NCI-H526 (cell line): ENCODE measurements at regions not wholly inside any gene's neighbourhood (a gene's known extent, or its start where the extent isn't known, plus 50 kb on each side); places are given as distances from the start of the nearest gene placed in this dataset.
"Not testable (repeated sequence)": the region's sequence is repeated elsewhere in the genome, so short reads cannot be mapped to it uniquely, and the experiment has no call there.

Source experiments
- DNase-seq, 2 experiments: peaks; one replicate each; lab custom pipeline; 2025; lab: John Stamatoyannopoulos, UW

DNA sequence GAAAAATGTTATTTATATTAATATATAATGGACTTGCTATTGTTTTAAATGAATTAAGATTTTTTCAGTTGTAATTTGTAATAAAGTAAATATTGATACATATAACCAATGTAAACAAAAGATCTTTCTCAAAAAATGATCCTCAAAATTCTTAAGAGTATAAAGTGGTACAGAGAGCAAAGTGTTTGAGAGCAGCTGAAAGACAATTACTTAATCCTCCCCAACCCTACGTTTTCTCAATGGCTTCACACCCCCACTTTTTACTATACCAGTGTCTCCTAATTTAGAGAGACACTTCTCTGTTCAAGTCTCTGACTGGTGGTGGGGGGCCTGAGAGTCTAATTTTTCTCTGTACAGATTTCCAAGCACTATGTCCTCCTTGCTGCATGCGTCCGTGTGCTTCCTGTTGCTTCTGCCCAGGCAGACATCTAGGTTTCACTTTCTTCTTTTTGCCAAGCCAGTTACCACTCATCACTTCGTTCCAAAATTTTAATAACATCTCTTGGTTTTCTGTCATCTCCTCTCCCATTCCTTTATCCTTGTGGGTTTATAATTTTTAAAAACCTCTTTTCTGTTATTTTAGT lies 276.3 kb upstream of the DNAJC19 start:
- DNase-seq: no peak

DNA sequence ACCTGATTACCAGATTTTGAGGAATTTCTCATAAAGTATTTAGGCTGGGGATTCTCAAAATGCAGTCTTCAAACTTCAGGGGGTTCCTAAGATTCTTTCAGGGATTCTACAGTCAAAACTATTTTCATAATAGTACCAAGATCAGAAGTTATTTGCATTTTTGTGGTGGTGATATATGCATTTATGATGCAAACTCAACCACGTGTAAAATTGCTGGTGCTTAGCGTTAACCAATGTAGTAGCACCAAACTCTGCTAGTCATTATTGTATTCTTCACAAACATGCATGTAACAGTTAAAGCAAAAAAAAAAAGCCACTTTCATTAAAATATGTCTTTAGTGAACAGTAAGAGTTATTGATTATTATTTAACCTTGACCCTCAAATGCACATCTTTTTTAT lies 274.9 kb upstream of the DNAJC19 start:
- DNase-seq: no peak

DNA sequence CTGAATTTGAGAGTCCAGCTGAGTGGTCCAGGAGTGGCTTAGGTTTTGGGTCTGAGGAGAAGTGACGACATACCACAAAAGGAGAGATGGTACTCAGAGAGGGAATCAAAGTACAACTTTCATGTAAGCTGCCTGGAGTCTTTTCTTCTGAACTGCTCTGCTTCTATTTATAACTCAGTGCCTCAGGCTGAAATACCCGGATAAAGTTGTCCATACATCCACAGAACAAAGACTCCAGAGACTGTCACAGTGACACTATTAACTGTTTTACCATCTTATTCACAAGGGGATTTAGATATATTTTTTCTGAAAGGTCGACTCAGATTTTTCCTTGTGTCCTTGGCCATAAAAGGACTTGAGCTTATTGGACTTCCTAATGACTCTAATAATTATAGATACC lies 264.3 kb upstream of the DNAJC19 start:
- no peak for DNase-seq

DNA sequence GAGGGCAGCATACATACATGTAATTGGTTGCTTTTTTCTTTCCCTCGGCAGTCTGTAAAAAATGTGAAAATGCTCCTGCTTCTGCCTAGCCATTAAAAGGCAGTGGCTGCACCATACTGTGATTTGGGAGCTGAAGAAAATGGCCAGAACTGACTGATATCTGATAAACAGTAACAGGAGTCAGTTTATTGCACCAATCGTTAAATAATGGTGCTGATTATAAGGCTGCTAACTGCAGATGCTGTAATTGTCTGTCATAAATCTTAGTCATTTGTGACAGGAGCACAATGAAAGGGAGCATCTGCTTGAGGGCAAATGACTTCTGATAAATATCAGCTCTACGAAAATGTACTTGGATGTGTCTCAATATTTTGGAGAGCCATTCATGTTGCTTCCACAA lies 263.1 kb upstream of the DNAJC19 start:
- no peak for DNase-seq

DNA sequence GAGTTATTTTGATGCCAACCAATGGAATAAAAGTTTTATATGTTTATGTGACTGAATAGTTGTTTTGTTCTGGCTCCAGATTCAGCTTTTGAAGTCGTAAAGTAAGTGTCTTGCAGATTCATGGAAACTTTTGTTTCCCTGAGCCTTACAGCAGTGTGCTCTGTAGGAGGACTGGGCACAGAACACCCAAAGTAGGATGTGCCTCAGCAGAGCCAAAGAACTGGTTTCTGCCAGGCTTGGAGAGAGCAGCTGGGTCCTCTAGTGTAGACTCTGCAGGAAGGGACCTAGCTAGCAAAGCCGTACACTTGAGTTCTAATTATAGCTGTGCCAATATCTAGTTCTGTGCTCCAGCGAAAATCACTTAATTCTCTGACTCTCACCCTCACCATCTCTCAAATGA lies 261.2 kb upstream of the DNAJC19 start:
- no peak for DNase-seq

DNA sequence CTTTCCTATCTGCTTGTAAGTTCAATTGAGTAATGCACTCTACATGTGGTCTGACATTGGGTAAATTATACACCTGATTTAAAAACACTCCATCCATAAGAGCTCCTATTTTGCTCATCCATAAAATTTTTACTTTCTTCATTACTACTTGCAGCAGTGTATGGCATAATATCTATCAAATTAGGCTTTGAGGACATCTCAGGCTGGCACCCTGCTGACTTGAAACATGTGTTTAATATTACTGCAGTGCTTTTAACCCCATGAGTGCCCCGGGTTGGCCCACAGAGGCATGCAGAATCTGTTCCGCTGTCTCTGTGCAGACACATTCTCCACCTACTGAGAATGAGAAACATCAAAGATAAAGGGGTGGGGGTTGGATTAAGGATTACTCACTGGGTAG lies 249.9 kb upstream of the DNAJC19 start:
- no peak for DNase-seq

DNA sequence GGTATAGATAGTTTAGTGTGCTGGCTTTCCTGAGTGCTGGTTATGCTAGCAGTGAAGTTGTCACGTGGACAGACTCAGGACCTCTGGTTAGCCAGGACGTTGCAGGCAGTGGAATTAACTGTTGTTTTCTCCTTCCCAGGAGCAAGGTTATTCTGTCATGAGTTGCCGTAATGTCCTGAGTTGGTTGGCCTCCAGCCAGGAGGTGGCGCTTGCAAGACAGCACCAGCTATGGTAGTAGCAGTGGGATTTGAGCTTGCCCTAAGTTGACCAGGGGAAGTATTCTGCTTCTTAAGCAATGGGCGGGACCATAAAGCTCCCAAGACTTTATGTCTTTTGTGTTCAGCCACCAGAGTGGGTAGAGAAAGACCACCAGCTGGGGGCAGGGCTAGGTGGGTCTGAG lies 240.7 kb upstream of the DNAJC19 start:
- DNase-seq: no peak

DNA sequence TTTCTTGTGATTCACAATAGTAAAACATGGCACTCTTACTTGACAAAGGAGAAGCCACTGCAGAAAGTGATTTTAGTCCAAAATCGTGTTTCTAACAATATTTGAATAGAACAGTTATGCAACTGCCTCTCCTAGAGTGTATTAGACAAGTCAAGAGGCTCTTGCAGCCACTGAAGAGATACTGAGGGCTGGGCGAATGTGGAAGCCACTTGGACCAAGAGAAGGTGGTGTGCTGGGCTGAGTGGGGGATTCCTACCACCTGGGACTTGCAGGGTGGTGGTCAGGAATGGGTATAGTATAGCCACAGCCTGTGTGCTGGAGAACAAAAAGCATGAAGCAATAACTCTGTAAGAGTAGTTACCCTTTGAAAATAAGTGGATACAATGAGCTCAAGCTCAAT lies 223.8 kb upstream of the DNAJC19 start:
- no peak for DNase-seq

DNA sequence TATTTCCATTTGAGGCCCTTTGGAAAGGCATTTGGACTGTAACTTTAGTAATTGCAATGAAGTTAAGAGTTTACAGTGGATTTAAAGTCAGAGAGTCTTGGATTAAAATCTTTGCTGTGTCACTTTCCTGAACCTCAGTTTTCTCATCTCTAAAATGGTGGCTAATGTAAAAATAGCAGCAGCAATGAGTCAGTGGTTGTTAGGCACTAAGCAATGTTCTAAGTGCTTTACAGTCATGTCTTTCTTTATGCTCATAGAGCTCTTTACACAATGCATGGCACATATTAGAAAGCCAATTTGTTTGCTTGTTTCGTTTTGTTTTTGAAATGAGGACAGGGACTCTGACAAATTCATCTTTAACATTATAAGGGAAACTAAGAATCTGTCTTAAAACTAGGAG lies 222.7 kb upstream of the DNAJC19 start:
- no peak for DNase-seq

DNA sequence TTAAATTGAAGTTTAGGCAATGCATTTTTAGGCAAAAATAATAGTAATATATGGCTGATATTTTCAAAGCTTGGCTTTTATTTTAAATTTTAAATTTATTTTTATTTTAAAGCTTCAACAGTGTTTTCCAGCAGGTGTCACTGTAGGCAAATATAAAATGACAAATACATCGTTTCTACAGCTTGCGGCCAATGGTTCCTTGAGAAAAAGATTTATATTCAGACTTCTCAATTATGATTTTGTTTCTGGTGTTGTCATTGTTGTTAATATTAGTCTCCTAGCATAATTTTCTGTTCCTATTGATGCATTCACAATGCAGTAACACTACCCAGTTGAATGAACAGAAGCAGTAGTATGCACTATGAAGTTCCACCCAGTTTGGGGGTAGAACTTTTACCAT lies 220.7 kb upstream of the DNAJC19 start:
- DNase-seq: peak in 1 of 2 experiments; percentile 20

DNA sequence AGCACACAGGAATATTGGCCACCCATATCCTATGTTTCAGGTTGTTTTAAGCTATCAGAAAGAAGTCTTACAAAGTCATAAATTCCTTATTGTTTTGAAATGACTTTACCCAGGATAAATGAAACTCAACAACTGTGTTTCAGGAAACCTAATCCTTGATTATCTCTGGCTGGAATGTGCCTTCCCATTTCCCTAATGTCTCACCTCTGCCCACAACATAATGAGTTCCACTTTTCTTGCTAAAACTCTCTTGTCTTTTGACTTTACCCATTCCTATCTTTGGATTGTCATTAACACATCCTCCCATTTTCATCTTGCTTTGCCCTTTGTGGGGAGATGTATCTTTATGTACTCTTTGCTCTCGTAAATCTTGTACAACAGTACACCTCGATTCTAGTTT lies 200.0 kb upstream of the DNAJC19 start:
- DNase-seq: no peak

DNA sequence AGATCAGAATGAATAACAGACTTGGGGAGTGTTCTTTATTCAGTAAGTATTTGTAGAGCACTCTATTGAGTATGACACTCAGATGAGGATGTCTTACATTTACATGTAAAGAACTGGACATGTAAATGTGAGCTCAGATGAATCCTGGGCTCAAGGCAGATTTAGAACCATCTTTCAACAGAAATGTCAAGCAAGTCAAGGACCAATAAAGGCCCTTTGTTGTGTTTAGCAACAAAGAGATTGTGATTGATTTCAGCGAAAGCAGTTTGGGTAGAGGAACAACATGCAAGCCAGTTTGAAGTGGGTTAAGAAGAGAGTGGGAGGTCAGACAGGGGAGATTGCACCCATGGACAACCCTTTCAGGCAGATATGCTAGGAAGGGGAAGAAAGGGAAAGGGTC lies 194.2 kb upstream of the DNAJC19 start:
- no peak for DNase-seq

DNA sequence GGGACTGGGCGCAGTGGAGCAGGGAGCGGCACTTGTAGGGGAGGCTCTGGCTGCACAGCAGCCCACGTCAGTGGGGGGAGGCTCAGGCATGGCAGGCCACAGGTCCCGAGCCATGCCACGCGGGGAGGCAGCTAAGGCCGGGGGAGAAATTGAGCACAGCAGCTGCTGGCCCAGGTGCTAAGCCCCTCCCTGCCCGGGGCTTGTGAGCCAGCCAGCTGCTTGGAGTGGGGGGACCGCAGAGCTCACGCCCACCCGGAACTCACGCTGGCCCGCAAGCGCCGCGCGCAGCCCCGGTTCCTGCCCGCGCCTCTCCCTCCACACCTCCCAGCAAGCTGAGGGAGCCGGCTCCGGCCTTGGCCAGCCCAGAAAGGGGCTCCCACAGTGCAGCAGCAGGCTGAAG lies 193.5 kb upstream of the DNAJC19 start:
- not testable (repeated sequence) for DNase-seq

DNA sequence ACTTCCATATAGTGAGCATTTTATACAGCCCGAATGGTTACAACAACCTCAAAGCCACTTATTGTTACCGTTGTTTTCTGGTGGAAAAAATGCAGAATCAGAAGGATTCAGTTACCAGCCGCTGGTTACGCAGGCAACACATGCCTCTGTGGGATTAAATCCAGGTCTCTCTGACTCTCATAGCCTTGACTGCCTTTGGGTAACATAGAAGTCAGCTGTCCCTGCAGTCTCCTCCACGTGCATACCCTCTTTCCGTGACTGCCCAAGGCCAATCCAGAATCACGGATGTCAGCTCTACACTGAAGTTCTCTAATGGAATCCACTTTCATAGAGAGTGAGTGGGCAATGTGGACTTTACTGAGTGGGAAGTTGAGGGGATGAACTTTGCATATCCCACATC lies 189.5 kb upstream of the DNAJC19 start:
- no peak for DNase-seq

DNA sequence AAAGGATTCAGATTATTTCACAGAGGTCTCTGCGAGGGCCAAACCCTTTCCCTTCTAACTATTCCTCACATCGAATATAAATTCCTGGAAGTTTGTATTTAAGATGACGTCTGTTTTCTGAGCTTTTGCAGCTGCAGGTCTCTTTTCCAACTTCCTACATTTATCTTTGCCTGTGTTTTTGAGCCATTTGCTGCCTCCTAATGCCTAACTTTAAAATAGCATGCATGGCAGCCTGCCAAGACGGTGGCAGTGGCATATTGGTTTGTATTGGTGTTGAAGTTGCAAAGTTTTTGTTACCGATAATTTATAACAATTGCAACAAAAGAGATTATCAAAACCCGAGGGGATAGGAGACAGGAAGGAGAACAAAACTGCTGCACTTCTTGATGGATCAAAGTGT lies 187.1 kb upstream of the DNAJC19 start:
- DNase-seq: peak in 1 of 2 experiments; percentile 32

DNA sequence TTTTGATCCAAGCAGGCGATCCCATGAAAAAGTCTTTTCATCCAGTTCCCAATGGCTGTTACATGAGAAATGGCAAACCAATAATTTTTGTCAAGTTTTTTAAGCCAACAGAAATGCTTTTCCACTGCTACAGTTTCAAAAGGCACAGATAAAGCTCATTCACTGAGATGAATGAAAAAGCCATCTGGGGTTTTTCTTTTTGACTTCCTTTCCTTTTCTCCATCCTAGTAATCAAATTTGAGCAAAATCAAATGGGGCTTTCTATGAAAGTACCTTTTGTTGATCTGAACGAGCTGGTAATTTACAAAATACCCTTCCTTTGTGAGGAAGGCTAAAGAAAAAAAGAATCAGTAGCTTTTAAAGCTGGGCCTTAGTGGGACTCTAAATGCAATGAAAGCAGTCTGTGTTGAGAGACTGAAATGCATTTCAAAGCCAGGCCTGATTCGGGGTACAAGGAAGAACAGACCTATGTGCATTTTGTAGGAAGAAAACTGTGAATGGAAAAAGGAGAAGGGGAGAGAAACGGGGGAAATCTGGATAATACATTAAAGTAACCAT lies 185.2 kb upstream of the DNAJC19 start:
- DNase-seq: no peak

DNA sequence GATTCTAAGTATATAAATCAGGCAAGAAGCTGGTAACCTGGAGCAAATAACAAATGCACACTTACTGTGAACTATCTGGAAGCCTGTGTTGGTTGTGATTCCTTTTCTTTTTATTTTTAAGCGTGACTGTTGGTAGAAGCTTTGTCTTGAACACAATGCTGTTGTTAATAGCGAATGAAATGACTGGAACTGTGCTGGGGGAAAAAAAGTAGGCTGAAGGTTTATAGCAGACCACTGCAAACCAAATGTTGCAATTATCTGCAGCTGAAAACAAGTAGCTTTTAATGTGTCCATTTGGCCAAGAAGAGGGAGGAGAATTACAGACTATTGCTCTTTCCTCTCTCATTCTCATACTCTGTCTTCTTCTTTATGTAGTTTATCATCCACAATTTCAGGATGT lies 184.5 kb upstream of the DNAJC19 start:
- DNase-seq: no peak

DNA sequence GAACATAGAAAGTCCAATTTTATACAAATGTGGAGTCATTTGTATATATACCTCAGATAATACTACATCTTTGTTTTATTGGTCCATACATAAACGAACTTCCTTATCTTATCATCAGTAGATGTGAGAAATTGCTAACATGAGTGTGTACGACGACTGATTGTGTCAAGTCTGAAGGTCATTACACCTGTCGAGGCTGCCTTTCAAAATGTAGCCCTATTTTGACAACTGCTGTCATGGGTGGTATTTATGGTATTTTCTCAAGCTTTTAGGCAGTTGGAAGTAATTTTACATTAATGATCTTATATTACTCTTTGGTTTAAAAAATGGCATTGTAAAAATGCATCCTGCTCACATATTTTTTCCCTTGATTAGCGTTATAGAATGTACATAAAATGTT lies 183.7 kb upstream of the DNAJC19 start:
- no peak for DNase-seq

DNA sequence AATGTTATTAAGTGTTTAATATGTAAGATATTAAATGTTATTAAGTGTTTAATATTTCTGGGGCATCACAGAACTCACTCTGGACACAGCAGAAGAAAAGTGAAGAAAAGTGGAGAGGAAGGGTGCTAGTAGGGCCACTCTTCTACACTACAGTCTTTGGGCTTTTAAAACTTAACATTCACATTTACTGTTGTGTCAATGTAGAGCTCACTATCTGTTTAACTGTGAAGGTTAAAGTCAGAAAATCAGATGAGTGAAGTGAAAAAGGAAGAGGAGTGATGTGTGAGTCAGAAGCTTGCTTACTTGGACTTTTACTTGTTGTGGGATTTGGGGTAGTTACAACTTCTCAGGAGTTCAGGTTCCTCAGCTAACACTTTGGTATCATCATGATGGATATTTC lies 145.3 kb upstream of the DNAJC19 start:
- DNase-seq: no peak

DNA sequence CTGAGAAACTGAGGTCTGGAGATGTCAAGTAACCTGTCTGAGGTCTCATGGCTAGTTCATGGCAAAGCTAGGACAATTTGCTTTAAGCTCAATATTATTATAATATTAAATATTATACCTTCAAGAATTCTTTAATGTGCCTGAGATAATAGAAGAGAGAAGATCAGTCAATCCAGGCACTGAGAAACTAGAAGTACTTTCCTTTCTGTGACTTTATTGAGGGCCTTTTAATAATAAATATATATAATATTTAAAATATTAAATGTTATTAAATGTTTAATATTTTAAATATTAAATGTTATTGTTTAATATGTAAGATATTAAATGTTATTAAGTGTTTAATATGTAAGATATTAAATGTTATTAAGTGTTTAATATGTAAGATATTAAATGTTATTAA lies 144.3 kb upstream of the DNAJC19 start:
- DNase-seq: no peak

DNA sequence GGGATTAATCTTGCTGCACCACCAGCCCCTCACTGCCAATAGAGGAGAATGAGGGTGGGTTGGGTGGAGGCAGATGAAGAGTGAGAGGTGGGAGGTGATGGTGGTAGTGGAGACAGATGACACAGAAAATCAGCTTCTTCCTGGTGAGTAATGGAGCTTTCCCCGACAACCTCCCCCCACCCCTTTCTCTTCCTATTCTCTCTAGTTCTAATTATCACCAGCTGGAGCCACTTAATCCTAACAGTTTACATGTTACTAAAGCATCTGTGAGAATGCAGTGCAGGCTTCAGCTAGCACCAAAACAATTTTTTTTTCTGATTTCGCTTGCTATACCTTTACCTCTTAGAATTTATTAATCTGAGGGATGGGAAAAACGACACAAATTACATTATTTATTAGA lies 116.1 kb upstream of the DNAJC19 start:
- no peak for DNase-seq

DNA sequence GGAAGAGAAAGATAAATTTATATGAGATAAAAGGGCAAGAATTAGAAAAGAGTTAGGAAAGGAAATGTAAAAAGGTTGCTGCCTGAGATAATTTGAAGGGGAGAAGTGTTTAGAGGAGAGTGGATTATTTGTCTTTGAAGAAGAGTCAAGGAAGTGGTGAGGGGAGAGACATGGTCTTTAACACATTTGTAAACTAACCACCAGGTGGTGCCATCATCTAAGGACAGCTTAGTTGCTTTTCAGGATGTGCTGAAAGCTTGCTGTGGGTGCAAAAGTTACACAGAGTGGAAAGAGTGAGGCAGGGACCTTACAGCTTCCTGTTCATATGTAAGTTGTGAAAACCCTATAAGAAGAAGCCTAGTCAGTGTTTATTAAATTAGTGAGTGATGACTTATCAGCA lies 114.1 kb upstream of the DNAJC19 start:
- peak in 1 of 2 experiments; percentile 50 for DNase-seq

DNA sequence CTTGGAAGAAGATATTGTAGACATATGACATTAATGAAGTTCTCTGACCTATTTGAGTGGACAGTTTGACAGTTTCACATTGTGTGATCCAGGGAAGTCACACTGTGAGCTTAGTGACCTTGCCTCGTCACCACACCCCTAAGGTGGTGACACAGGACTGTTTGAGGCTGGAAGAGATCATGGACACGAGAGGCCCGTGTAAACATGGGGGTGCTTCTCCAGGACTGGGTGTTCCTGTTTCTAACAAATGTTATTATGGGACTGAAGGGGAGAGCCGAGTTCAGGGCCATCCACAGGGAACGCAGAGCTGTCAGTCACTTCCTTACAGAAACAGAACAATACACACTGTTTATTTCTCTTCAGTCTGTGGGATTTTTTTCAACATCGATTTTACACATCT lies 96.5 kb upstream of the DNAJC19 start:
- DNase-seq: no peak

DNA sequence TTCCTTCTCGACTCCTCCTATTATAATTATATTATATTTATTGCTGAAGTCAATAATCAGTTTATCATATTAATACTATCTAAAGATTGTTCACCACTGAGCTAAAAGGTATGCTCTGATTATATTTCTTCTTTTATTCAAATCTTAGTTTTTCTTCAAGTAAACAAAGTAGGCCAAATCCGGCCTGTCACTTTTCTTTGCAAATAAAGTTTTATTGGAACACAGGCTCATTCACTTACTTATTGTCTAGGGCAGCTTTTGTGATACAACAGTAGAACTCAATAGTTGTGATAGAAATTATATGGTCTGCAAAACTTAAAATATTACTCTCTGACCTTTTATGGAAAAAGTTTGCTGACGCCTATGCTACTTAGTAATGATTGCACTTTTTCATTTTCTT lies 92.4 kb upstream of the DNAJC19 start:
- no peak for DNase-seq

DNA sequence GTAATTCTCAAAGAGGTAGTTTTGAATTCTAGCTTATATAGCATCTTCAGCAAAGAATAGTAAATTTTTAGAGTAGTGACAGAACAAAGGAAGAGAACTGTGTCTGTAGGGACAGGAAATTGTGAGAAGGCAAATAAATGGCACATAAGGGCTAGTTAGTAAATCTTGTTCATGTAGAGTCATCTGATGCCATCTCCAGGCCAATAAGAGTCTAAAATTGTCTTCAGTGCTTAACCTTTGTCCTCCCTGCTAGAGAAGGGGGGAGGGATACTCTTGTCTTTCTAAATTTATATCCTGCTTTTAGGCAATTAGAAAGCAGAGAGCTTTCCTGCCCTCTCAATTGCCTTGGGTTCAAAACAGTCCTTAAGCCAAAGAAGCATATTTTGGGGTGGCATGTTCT lies 87.0 kb upstream of the DNAJC19 start:
- no peak for DNase-seq
